ENCODE measurements at regions not wholly inside any gene's neighbourhood (a gene's known extent, or its start where the extent isn't known, plus 50 kb on each side); places are given as distances from the start of the nearest gene placed in this dataset.

- Histone ChIP-seq H3K27ac (no peak overlapping the region), H3K27me3 (peaks cover 0 to 8% (median 0%) of the 10 kb centered on the region in 3 donors), H3K9me3 (peaks cover 0 to 1% (median under 1%) of the 10 kb centered on the region in 4 donors), H3K4me1 (no peaks in the 10 kb centered on the region), H3K36me3 (no peaks in the 10 kb centered on the region), H3K4me3 (no peak overlapping the region)
- 59 to 70% methylated on average over 5 of the region's 5 CpGs for WGBS, 2 donors
- no peak for DNase-seq
- no peak for TF ChIP-seq CTCF (IDR thresholded peaks at IDR 0.05)
- no peak for TF ChIP-seq EP300 (IDR thresholded peaks at IDR 0.05)
- no peak for TF ChIP-seq POLR2AphosphoS5 (IDR thresholded peaks at IDR 0.05)
- no peak for TF ChIP-seq POLR2A (IDR thresholded peaks at IDR 0.05)
- intact Hi-C loops (cut with DNase I) = no loop called here
Observed at GRCh38 chr22:47356511-47357011, 594.1 kb downstream of the TBC1D22A start.

DNA sequence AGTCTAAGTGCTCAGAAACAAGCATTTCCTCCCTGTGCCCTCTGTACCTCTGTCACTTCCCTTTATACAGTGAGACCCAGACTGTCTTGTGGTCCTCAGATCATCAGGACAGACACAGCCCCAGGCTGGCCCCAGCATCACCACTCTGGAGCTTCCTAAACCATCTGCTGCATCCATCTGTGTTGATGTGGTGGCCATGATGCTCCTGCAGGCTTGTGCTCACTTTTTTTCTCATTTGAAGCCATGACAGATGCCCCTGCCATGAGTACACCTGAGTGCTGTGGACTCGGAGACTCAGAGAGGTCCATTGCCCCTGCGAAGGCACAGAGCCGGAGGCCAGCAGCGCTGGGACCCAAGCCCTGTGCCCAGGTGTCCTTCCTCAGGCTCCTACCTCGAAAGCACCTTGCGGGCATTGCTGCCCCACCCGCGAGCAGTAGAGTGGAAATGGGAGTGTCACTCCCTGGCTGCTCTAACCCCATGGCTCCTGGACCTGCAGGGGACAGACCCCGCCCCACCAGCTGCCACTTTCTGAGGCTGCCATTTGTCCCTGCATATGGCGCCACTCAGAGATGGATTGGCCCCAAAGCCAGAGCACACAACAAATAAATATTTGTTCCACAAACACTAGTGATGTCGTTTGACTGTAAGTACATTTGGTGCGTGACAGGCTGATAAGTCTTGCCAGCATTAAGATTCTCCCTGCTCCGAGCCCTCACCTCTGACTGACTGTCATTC, 593.5 kb downstream of the TBC1D22A start:
- 74 to 89% methylated on average over 13 of the region's 13 CpGs for WGBS, 2 donors
- H3K4me1 ChIP-seq = no peaks in the 10 kb centered on the region
- intact Hi-C loops (cut with DNase I) = no loop called here

GRCh38 chr22:47355388-47355725, 592.9 kb downstream of the TBC1D22A start:
- intact Hi-C loops (cut with DNase I) = no loop called here
- no peak overlapping the region for H3K27ac ChIP-seq
- no peak overlapping the region for H3K4me3 ChIP-seq
- TF ChIP-seq POLR2AphosphoS5 (IDR thresholded peaks at IDR 0.05) = no peak
- no peak for TF ChIP-seq EP300 (IDR thresholded peaks at IDR 0.05)
- no peak for TF ChIP-seq CTCF (IDR thresholded peaks at IDR 0.05)
- TF ChIP-seq POLR2A (IDR thresholded peaks at IDR 0.05) = no peak
- H3K4me1 ChIP-seq = no peaks in the 10 kb centered on the region
- DNase-seq = no peak
- H3K9me3 ChIP-seq = no peaks in the 10 kb centered on the region
- peaks cover 0 to 10% (median 0%) of the 10 kb centered on the region in 3 donors for H3K27me3 ChIP-seq
- no peaks in the 10 kb centered on the region for H3K36me3 ChIP-seq
- 69 to 78% methylated on average over 4 of the region's 4 CpGs for WGBS, 2 donors

More for the DNA sequence above, 593.5 kb downstream of the TBC1D22A start:
- Histone ChIP-seq H3K36me3 (no peaks in the 10 kb centered on the region), H3K27me3 (peaks cover 0 to 10% (median 0%) of the 10 kb centered on the region in 3 donors), H3K27ac (no peak overlapping the region), H3K4me3 (no peak overlapping the region), H3K9me3 (no peaks in the 10 kb centered on the region)
- no peak for DNase-seq
- TF ChIP-seq EP300 (IDR thresholded peaks at IDR 0.05) (no peak), POLR2A (IDR thresholded peaks at IDR 0.05) (no peak), POLR2AphosphoS5 (IDR thresholded peaks at IDR 0.05) (no peak), CTCF (IDR thresholded peaks at IDR 0.05) (no peak)

- peaks cover 0 to 10% (median 0%) of the 10 kb centered on the region in 3 donors for H3K27me3 ChIP-seq
- intact Hi-C loops (cut with DNase I) = no loop called here
- no peaks in the 10 kb centered on the region for H3K9me3 ChIP-seq
- no peaks in the 10 kb centered on the region for H3K4me1 ChIP-seq
- H3K4me3 ChIP-seq = no peak overlapping the region
- WGBS, 2 donors = 82 to 86% methylated on average over 16 of the region's 16 CpGs
- no peak for DNase-seq
- no peak overlapping the region for H3K27ac ChIP-seq
- no peak for TF ChIP-seq CTCF (IDR thresholded peaks at IDR 0.05)
- no peak for TF ChIP-seq POLR2A (IDR thresholded peaks at IDR 0.05)
- TF ChIP-seq POLR2AphosphoS5 (IDR thresholded peaks at IDR 0.05) = no peak
- no peak for TF ChIP-seq EP300 (IDR thresholded peaks at IDR 0.05)
- no peaks in the 10 kb centered on the region for H3K36me3 ChIP-seq
Observed at GRCh38 chr22:47354668-47355387, 592.4 kb downstream of the TBC1D22A start.
